Prostate gland (tissue), 2 donors: ENCODE measurements at regions not wholly inside any gene's neighbourhood (a gene's known extent, or its start where the extent isn't known, plus 50 kb on each side); places are given as distances from the start of the nearest gene placed in this dataset.

ENCODE experiments used
- POLR2AphosphoS5 ChIP-seq: sonication (generic); formaldehyde crosslinking; IDR thresholded peaks from one replicate; pipeline ENCODE4 v1.6.1; 2017; ENCODE audit warnings: antibody characterized with exemption
- TF ChIP-seq, protein P1 (sequence below), 4 experiments: fragments of 200-600 bp in 2 of 4; fragments of 450-650 bp in 2 of 4; sonication (generic) in 2 of 4; IDR thresholded peaks; 1 replicate in 3 of 4; 2 replicates in 1 of 4; pipeline ENCODE4 v1.5.1; 2016 to 2019; ENCODE audit warnings: antibody characterized with exemption in 4 of 4, mild to moderate bottlenecking in 2 of 4, moderate library complexity in 2 of 4

DNA sequence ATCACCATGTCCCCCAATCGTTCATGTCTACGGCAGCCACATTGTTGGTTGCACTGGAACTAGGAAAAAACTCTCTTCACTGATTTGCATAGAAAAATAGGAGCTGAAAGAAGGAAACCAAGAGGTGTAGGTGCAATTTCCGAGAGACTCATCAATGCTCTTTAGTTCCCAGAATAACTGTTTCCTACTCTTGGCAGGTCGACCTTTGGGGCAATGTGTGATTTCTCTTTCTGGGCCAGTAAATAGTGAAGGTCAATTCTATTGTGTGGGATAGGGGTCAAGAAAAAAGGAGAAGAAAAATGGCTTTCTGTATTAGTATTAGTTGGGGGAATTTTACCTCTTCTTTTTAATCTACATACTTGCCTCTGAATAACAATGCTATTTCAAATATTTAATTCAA lies 55.9 kb upstream of the PDE5A start:
- TF ChIP-seq, protein P1, sequence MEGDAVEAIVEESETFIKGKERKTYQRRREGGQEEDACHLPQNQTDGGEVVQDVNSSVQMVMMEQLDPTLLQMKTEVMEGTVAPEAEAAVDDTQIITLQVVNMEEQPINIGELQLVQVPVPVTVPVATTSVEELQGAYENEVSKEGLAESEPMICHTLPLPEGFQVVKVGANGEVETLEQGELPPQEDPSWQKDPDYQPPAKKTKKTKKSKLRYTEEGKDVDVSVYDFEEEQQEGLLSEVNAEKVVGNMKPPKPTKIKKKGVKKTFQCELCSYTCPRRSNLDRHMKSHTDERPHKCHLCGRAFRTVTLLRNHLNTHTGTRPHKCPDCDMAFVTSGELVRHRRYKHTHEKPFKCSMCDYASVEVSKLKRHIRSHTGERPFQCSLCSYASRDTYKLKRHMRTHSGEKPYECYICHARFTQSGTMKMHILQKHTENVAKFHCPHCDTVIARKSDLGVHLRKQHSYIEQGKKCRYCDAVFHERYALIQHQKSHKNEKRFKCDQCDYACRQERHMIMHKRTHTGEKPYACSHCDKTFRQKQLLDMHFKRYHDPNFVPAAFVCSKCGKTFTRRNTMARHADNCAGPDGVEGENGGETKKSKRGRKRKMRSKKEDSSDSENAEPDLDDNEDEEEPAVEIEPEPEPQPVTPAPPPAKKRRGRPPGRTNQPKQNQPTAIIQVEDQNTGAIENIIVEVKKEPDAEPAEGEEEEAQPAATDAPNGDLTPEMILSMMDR (IDR thresholded peaks at IDR 0.05): no peak
- TF ChIP-seq POLR2AphosphoS5: no peak
